ENCODE measurements at regions not wholly inside any gene's neighbourhood (a gene's known extent, or its start where the extent isn't known, plus 50 kb on each side); places are given as distances from the start of the nearest gene placed in this dataset.

DNA sequence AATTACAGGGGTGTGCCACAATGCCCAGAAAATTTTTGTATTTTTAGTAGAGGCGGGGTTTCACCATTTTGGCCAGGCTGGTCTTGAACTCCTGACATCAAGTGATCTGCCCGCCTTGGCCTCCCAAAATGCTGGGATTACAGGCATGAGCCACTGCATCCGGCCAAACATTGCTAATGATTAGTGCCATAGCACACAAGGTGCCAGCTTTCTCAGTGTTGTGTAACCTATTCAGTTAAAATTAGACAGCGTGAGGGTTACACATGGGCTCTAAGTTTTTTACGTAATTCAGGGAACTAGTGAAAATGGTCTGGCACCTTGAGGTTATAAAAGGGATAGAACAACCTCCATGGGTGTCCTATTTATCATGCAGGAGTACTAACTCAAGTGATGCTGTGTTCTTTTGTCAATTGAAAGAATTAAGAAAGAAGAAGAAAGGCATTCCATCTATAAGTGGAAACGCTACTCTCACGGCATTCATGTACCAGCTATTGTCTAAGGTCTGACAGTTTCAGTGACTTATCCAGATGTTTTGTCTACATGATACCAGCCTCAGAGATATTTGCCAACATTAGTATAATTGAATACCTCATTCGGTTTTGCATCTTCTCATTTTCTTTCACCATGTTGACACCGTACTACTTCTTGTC is 84.7 kb downstream of the EOMES start:
- no peaks in the 10 kb centered on the region for H3K79me2 ChIP-seq (ENCODE audit: control insufficient read depth, insufficient read depth, low read length)
- H3K36me3 ChIP-seq (ENCODE audit: control insufficient read depth, insufficient read depth, low read length), result no peaks in the 10 kb centered on the region
- ChIA-PET CTCF (ENCODE audit: low intra/inter-chr PET ratio) (no interaction called here), POLR2A (no interaction called here)
- no TSS peak for BruUV-seq (replicated peaks)
- H3K9ac ChIP-seq (ENCODE audit: insufficient read depth in 1 of 2, low read depth in 2 of 2, low read length in 2 of 2), result no peak overlapping the region
- H3K4me2 ChIP-seq (ENCODE audit: insufficient read depth, low read length), result no peak overlapping the region
- DNase-seq (ENCODE audit: extremely low read depth in 1 of 4, low spot score in 3 of 4) (no peak), ATAC-seq (no peak), FAIRE-seq (no peak)
- TF ChIP-seq SRF (CRISPR knock-in tag; IDR thresholded peaks at IDR 0.05) (no peak), SREBF1 (IDR thresholded peaks at IDR 0.05; ENCODE audit: borderline replicate concordance, low read depth, low read length) (no peak), FOXA3 (CRISPR knock-in tag; conservative IDR thresholded peaks at IDR 0.05 in 1 of 2, IDR thresholded peaks at IDR 0.05 in 1 of 2) (no peak), MED1 (CRISPR knock-in tag; IDR thresholded peaks at IDR 0.05; ENCODE audit: borderline replicate concordance) (no peak), ZNF561 (CRISPR knock-in tag; conservative IDR thresholded peaks at IDR 0.05) (no peak), WHSC1 (IDR thresholded peaks at IDR 0.05; ENCODE audit: low read length) (no peak), ZNF146 (CRISPR knock-in tag; IDR thresholded peaks at IDR 0.05; ENCODE audit: unreplicated experiment) (no peak), RBM34 (IDR thresholded peaks at IDR 0.05; ENCODE audit: borderline replicate concordance, insufficient read depth, low read length) (no peak), ZNF3 (CRISPR knock-in tag; IDR thresholded peaks at IDR 0.05) (no peak), KAT2B (IDR thresholded peaks at IDR 0.05; ENCODE audit: low read depth, low read length) (no peak), KDM4B (IDR thresholded peaks at IDR 0.05; ENCODE audit: borderline replicate concordance in 2 of 2, low read depth in 1 of 2) (no peak), U2AF2 (optimal IDR thresholded peaks at IDR 0.05; ENCODE audit: low read depth, low read length) (no peak), NFE2L1 (tag; IDR thresholded peaks at IDR 0.05; ENCODE audit: borderline replicate concordance, low read depth) (no peak), SLC30A9 (CRISPR knock-in tag; IDR thresholded peaks at IDR 0.05) (no peak), DDX20 (tag; IDR thresholded peaks at IDR 0.05; ENCODE audit: low read depth) (no peak), MTA1 (IDR thresholded peaks at IDR 0.05; ENCODE audit: borderline replicate concordance) (no peak), TGIF2 (CRISPR knock-in tag; IDR thresholded peaks at IDR 0.05) (no peak), HOXB6 (CRISPR knock-in tag; IDR thresholded peaks at IDR 0.05; ENCODE audit: borderline replicate concordance) (no peak)
- TF ChIP-seq, protein P1, sequence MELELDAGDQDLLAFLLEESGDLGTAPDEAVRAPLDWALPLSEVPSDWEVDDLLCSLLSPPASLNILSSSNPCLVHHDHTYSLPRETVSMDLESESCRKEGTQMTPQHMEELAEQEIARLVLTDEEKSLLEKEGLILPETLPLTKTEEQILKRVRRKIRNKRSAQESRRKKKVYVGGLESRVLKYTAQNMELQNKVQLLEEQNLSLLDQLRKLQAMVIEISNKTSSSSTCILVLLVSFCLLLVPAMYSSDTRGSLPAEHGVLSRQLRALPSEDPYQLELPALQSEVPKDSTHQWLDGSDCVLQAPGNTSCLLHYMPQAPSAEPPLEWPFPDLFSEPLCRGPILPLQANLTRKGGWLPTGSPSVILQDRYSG (tag; conservative IDR thresholded peaks at IDR 0.05; ENCODE audit: low read depth), result no peak
- TF ChIP-seq, protein P2, sequence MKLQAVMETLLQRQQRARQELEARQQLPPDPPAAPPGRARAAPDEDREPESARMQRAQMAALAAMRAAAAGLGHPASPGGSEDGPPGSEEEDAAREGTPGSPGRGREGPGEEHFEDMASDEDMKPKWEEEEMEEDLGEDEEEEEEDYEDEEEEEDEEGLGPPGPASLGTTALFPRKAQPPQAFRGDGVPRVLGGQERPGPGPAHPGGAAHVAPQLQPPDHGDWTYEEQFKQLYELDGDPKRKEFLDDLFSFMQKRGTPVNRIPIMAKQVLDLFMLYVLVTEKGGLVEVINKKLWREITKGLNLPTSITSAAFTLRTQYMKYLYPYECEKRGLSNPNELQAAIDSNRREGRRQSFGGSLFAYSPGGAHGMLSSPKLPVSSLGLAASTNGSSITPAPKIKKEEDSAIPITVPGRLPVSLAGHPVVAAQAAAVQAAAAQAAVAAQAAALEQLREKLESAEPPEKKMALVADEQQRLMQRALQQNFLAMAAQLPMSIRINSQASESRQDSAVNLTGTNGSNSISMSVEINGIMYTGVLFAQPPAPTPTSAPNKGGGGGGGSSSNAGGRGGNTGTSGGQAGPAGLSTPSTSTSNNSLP (IDR thresholded peaks at IDR 0.05; ENCODE audit: borderline replicate concordance, low read depth, low read length), result no peak
- no peak overlapping the region for H3K27ac ChIP-seq (ENCODE audit: extremely low read depth, low read depth, low read length)
- intact Hi-C loops (cut with micrococcal nuclease), result no loop called here
- no peak overlapping the region for H3K4me3 ChIP-seq
- WGBS (ENCODE audit: insufficient coverage, low coverage, missing lambda C conversion rate), result 0% methylated on average over 9 of the region's 9 CpGs
- H3K4me1 ChIP-seq (replicated peaks in 1 of 2; ENCODE audit: control insufficient read depth in 2 of 2, insufficient read depth in 2 of 2, low read length in 2 of 2), result peaks cover 0 to 6% of the 10 kb centered on the region in 2 experiments; a peak in 2 of 5 replicates
- H4K20me1 ChIP-seq (replicated peaks; ENCODE audit: control insufficient read depth, insufficient read depth, low read length), result no peaks in the 10 kb centered on the region
- H2AFZ ChIP-seq (ENCODE audit: low read depth, low read length), result no peak overlapping the region
- no peaks in the 10 kb centered on the region for H3K9me1 ChIP-seq (ENCODE audit: control insufficient read depth, insufficient read depth, low read length)
- no peaks in the 10 kb centered on the region; a peak in 1 of 5 replicates for H3K27me3 ChIP-seq (ENCODE audit: control insufficient read depth in 2 of 2, insufficient read depth in 2 of 2, low read length in 2 of 2)
- no peaks in the 10 kb centered on the region for H3K9me3 ChIP-seq (replicated peaks; ENCODE audit: control insufficient read depth, insufficient read depth, low read depth, low read length)
- in situ Hi-C loops (cut with MboI), result no loop called here
